SK-N-SH (cell line): ENCODE measurements at regions not wholly inside any gene's neighbourhood (a gene's known extent, or its start where the extent isn't known, plus 50 kb on each side); places are given as distances from the start of the nearest gene placed in this dataset.

ENCODE experiments used
- POLR2AphosphoS5 ChIP-seq: IDR thresholded peaks from 2 replicates; pipeline ENCODE4 v1.6.1; 2012; ENCODE audit warnings: low read depth, low read length
- SMC3 ChIP-seq: IDR thresholded peaks from 2 replicates; pipeline ENCODE4 v1.6.1; 2012; ENCODE audit warnings: low read depth, low read length, improper control_type of control experiment

GRCh38 chr3:28777806-28778475 lies 429.3 kb upstream of the AZI2 start:
- TF ChIP-seq POLR2AphosphoS5 (no peak), SMC3 (no peak)
